Esophagus muscularis mucosa (tissue), 3 donors: ENCODE measurements at regions not wholly inside any gene's neighbourhood (a gene's known extent, or its start where the extent isn't known, plus 50 kb on each side); places are given as distances from the start of the nearest gene placed in this dataset.

Source experiments
- POLR2A ChIP-seq: fragments of 450-650 bp; IDR thresholded peaks from one replicate; pipeline ENCODE4 v1.6.1; 2017; ENCODE audit warnings: antibody characterized with exemption, moderate library complexity, mild to moderate bottlenecking, low read depth
- TF ChIP-seq, protein P1 (sequence below), 3 experiments: fragments of 200-600 bp in 2 of 3; fragments of 450-650 bp in 1 of 3; sonication (generic) in 2 of 3; IDR thresholded peaks; one replicate each; pipeline ENCODE4 v1.5.1; 2017 to 2019; ENCODE audit warnings: antibody characterized with exemption in 3 of 3, mild to moderate bottlenecking in 2 of 3, moderate library complexity in 1 of 3

DNA sequence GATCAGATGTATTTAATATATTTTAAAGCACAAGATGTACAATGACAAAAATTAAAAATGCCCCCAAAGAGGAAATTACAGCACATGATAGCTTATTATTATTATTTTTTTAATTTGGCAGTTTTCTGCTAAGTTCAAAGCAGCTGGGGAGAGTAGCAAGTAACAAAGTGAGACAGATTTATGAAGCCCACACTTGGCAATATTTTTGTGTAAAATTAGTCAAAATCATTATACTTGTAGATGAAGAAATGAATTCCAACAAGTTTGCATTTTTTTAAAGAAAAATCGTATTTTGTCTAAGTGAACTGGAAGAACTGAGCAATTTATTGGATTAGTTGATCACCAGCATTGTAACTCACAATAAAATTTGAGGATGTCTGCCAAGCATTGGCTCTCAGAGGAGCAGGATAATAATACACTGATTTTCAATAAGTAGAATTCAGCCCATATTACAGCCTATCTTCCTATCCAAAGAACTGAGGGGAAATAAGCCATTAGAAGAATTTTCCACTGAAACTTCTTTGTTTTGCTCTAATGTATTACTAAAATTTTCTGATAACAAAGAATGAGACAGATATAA, 215.6 kb downstream of the MAP2K6 start:
- TF ChIP-seq, protein P1, sequence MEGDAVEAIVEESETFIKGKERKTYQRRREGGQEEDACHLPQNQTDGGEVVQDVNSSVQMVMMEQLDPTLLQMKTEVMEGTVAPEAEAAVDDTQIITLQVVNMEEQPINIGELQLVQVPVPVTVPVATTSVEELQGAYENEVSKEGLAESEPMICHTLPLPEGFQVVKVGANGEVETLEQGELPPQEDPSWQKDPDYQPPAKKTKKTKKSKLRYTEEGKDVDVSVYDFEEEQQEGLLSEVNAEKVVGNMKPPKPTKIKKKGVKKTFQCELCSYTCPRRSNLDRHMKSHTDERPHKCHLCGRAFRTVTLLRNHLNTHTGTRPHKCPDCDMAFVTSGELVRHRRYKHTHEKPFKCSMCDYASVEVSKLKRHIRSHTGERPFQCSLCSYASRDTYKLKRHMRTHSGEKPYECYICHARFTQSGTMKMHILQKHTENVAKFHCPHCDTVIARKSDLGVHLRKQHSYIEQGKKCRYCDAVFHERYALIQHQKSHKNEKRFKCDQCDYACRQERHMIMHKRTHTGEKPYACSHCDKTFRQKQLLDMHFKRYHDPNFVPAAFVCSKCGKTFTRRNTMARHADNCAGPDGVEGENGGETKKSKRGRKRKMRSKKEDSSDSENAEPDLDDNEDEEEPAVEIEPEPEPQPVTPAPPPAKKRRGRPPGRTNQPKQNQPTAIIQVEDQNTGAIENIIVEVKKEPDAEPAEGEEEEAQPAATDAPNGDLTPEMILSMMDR (IDR thresholded peaks at IDR 0.05) = no peak
- no peak for TF ChIP-seq POLR2A
